ENCODE measurements at regions not wholly inside any gene's neighbourhood (a gene's known extent, or its start where the extent isn't known, plus 50 kb on each side); places are given as distances from the start of the nearest gene placed in this dataset.

DNA sequence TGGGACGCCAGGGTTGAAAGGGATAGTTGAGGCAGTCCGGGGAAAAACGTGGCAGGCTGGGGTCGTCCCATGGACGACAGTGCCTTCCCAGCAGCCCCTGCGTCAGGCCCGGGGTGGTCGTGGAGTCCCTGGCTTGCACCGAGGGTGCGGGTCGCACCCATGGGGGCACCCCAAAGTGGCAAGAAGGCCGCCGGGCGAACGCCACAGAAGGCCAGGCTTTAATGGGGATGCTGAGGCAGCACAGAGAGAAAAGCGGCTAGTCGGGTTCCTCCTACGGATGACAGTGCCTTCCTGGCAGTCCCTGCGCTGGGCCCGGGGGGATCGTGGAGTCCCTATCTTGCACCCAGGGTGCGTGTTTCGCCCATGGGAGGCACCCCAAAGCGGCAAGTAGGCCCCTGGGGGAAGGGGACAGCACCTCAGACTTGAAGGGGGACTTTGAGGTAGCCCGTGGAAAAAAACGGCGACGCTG lies 158.6 kb upstream of the ALG10B start:
- TF ChIP-seq, protein P1, sequence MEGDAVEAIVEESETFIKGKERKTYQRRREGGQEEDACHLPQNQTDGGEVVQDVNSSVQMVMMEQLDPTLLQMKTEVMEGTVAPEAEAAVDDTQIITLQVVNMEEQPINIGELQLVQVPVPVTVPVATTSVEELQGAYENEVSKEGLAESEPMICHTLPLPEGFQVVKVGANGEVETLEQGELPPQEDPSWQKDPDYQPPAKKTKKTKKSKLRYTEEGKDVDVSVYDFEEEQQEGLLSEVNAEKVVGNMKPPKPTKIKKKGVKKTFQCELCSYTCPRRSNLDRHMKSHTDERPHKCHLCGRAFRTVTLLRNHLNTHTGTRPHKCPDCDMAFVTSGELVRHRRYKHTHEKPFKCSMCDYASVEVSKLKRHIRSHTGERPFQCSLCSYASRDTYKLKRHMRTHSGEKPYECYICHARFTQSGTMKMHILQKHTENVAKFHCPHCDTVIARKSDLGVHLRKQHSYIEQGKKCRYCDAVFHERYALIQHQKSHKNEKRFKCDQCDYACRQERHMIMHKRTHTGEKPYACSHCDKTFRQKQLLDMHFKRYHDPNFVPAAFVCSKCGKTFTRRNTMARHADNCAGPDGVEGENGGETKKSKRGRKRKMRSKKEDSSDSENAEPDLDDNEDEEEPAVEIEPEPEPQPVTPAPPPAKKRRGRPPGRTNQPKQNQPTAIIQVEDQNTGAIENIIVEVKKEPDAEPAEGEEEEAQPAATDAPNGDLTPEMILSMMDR (IDR thresholded peaks at IDR 0.05; ENCODE audit: borderline replicate concordance, control extremely low read depth, extremely low read depth, insufficient read depth, missing control alignments) = no peak

DNA sequence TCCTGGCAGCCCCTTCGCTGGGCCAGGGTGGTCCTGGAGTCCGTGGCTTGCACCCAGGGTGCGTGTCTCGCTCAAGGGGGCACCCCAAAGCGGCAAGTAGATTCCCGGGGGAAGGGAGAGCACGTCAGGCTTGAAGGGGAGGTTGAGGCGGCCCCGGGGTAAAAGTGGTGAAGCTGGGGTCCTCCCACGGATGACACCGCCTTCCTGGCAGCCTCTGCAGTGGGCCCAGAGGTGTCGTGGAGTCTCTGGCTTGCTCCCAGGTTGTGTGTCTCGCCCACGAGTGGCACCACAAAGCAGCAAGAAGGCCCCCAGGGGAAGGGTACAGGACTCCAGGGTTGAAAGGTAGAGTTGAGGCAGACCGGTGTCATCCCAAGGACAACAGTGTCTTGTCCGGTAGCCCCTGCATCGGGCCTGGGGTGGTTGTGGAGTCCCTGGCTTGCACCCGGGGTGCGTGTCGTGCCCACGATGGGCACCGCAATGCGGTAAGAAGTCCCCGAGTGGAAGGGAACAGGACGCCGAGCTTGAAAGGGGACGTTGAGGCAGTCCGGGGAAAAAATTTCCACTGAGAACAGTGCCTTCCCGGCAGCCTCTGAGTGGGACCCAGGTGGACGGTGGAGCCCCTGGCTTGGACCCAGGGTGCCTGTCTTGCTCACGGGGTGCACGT lies 158.0 kb upstream of the ALG10B start:
- TF ChIP-seq, protein P1 (IDR thresholded peaks at IDR 0.05; ENCODE audit: borderline replicate concordance, control extremely low read depth, extremely low read depth, insufficient read depth, missing control alignments) = no peak
- no peak for DNase-seq (ENCODE audit: low spot score)
- in situ Hi-C loops (cut with MboI; ENCODE audit: low sequenced_read_pairs, unreplicated experiment) = no loop called here

More for the DNA sequence above, 158.6 kb upstream of the ALG10B start:
- DNase-seq (ENCODE audit: low spot score) = no peak
- in situ Hi-C loops (cut with MboI; ENCODE audit: low sequenced_read_pairs, unreplicated experiment) = no loop called here

DNA sequence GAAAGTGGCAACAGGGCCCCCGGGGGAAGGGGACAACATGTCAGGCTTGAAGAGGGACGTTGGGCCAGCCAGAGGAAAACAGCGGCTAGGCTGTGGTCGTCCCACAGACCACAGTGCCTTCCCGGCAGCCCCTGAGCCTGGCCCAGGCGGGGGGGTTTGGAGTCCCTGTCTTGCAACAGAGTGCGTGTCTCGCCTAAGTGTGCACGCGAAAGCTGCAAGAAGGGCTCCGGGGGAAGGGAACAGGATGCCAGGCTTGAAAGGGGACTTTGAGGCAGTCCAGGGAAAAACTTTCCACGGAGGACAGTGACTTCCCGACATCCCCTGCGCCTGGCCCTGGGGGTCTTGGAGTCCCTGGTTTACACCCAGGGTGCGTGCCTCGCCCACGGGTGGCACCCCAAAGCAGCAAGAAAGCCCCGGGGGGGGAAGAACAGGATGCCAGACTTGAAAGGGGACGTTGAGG lies 157.5 kb upstream of the ALG10B start:
- in situ Hi-C loops (cut with MboI; ENCODE audit: low sequenced_read_pairs, unreplicated experiment) = no loop called here
- no peak for DNase-seq (ENCODE audit: low spot score)
- TF ChIP-seq, protein P1 (IDR thresholded peaks at IDR 0.05; ENCODE audit: borderline replicate concordance, control extremely low read depth, extremely low read depth, insufficient read depth, missing control alignments) = no peak

DNA sequence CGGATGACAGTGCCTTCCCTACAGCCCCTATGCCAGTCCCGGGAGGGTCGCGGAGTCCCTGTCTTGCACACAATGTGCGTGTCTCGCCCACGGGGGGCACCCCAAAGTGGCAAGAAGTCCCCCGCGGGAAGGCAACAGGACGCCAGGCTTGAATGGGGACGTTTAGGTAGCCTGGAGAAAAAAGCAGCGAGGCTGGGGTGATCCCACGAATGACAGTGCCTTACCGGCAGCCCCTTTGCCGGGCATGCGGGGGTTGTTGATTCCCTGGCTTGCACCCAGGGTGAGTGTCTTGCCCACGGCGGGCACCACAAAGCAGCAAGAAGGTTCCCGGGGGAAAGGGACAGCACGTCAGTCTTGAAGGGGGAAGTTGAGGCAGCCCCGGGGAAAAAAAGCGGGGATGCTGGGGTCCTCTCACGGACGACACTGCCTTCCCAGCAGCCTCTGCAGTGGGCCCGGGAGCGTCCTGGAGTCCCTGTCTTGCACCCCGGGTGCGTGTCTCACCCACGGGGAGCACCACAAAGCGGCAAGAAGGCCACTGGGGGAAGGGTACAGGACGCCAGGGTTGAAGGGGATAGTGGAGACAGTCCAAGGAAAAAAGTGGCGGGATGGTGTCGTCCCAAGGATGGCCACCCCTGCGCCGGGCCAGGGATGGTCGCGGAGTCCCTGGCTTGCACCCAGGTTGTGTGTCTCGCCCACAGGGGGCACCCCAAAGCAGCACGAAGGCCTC lies 156.8 kb upstream of the ALG10B start:
- DNase-seq (ENCODE audit: low spot score) = no peak
- in situ Hi-C loops (cut with MboI; ENCODE audit: low sequenced_read_pairs, unreplicated experiment) = no loop called here
- TF ChIP-seq, protein P1 (IDR thresholded peaks at IDR 0.05; ENCODE audit: borderline replicate concordance, control extremely low read depth, extremely low read depth, insufficient read depth, missing control alignments) = no peak

DNA sequence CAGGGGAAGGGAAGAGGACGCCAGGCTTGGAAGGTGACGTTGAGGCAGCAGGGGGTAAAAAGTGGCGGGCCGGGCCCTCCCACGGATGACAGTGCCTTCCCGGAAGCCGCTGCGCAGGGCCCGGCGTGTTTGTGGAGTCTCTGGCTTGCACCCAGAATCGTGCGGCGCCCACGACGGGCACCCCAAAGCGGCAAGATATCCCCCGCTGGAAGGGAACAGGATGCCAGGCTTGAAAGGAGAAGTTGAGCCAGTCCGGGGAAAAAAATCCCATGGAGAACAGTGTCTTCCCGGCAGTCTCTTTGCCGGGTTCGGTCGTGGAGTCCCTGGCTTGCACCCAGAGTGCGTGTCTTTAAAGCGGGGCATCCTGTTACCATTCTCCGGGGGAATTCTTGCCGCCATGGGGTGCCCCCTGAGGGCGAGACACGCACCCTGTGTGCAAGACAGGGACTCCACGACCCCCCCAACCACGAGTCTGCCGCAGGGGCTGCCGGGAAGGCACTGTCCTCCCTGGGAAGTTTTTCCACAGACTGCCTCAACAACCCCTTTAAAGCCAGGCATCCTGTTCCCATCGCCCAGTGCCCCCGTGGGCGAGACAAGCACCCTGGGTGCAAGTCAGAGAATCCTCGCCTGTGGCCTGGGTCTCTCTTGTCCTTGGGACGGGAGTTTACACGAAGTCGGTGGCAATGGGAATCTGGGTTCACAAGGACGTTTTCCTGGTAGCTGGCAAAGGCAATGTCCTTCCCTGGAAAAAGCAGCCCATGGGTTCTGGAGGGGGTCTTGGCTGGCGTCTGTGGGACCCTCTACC lies 156.1 kb upstream of the ALG10B start:
- peak; percentile 7 for DNase-seq (ENCODE audit: low spot score)
- TF ChIP-seq, protein P1 (IDR thresholded peaks at IDR 0.05; ENCODE audit: borderline replicate concordance, control extremely low read depth, extremely low read depth, insufficient read depth, missing control alignments) = no peak
- in situ Hi-C loops (cut with MboI; ENCODE audit: low sequenced_read_pairs, unreplicated experiment) = no loop called here

Measured in GM13976 (cell line).